ENCODE measurements at regions not wholly inside any gene's neighbourhood (a gene's known extent, or its start where the extent isn't known, plus 50 kb on each side); places are given as distances from the start of the nearest gene placed in this dataset.

- H3K36me3 Mint-ChIP-seq, result peaks cover 13% of the 10 kb centered on the region
- H3K9ac ChIP-seq, result no peak overlapping the region
- H3F3A ChIP-seq (ENCODE audit: low read depth), result no peaks in the 10 kb centered on the region
- no peak overlapping the region for H3K27ac Mint-ChIP-seq
- peaks cover 7% of the 10 kb centered on the region for H3K27me3 Mint-ChIP-seq (ENCODE audit: insufficient read depth, low read depth)
- H3K4me1 ChIP-seq, result peaks cover 7% of the 10 kb centered on the region
- H3K4me3 ChIP-seq, result no peak overlapping the region
- peaks cover 13% of the 10 kb centered on the region for H4K20me1 ChIP-seq (ENCODE audit: low read depth)
- no peak overlapping the region for H3K4me3 Mint-ChIP-seq
- peaks cover 9% of the 10 kb centered on the region for H3K4me1 Mint-ChIP-seq
- no peaks in the 10 kb centered on the region for H3K36me3 ChIP-seq
- no peak overlapping the region for H2AFZ ChIP-seq (replicated peaks)
- no peaks in the 10 kb centered on the region for H3K79me2 ChIP-seq (ENCODE audit: low read depth)
- peak; percentile 11 for DNase-seq (ENCODE audit: low spot score)
- H3K9me3 ChIP-seq (ENCODE audit: low read depth), result no peaks in the 10 kb centered on the region
- H3K9me3 Mint-ChIP-seq, result peaks cover 50% of the 10 kb centered on the region
- no peaks in the 10 kb centered on the region for H3K27me3 ChIP-seq
- H3K27ac ChIP-seq, result no peak overlapping the region
- TF ChIP-seq CTCF (IDR thresholded peaks at IDR 0.05) (no peak), EZH2phosphoT487 (IDR thresholded peaks at IDR 0.05) (no peak), EZH2 (IDR thresholded peaks at IDR 0.05) (no peak)
- peak overlapping the region; percentile 37 for H3K4me2 ChIP-seq
These were observed 72.9 kb downstream of the CLDN34 start for GRCh38 chrX:10039821-10040793.

DNA sequence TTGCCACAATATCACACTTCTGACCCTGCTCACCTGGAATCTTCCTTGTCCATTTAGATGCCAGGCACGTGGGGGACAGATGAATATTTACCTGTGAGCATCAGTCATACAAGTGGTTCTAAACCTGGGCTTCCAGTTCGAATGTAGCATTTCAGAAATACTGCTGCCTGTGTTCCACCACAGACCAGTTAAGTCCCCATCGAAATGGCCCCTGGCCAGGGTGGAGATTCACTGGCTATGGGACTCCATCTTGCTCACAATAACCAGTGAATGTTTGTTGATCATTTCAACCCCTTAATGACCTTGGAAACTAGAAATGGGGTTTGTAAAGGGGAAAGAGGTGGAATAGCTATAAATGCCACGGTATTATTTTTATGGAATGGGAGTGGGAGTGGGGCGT lies 73.8 kb downstream of the CLDN34 start:
- no peaks in the 10 kb centered on the region for H3K27me3 ChIP-seq
- Mint-ChIP-seq H3K36me3 (peaks cover 13% of the 10 kb centered on the region), H3K4me1 (peaks cover 9% of the 10 kb centered on the region), H3K4me3 (no peak overlapping the region), H3K9me3 (peaks cover 49% of the 10 kb centered on the region), H3K27ac (peak overlapping the region; percentile 34), H3K27me3 (ENCODE audit: insufficient read depth, low read depth) (peaks cover 7% of the 10 kb centered on the region)
- no peak overlapping the region for H3K4me2 ChIP-seq
- no peaks in the 10 kb centered on the region for H3K36me3 ChIP-seq
- no peak overlapping the region for H3K9ac ChIP-seq
- no peaks in the 10 kb centered on the region for H3F3A ChIP-seq (ENCODE audit: low read depth)
- peaks cover 13% of the 10 kb centered on the region for H4K20me1 ChIP-seq (ENCODE audit: low read depth)
- no peak for DNase-seq (ENCODE audit: low spot score)
- H3K4me1 ChIP-seq, result peaks cover 7% of the 10 kb centered on the region
- no peak overlapping the region for H3K27ac ChIP-seq
- H2AFZ ChIP-seq (replicated peaks), result no peak overlapping the region
- no peak overlapping the region for H3K4me3 ChIP-seq
- no peaks in the 10 kb centered on the region for H3K79me2 ChIP-seq (ENCODE audit: low read depth)
- H3K9me3 ChIP-seq (ENCODE audit: low read depth), result no peaks in the 10 kb centered on the region
- TF ChIP-seq CTCF (IDR thresholded peaks at IDR 0.05) (no peak), EZH2 (IDR thresholded peaks at IDR 0.05) (no peak), EZH2phosphoT487 (IDR thresholded peaks at IDR 0.05) (no peak)

GRCh38 chrX:10041383-10041782 lies 74.2 kb downstream of the CLDN34 start:
- H3K9me3 ChIP-seq (ENCODE audit: low read depth), result no peaks in the 10 kb centered on the region
- H4K20me1 ChIP-seq (ENCODE audit: low read depth), result peaks cover 13% of the 10 kb centered on the region
- H2AFZ ChIP-seq (replicated peaks), result no peak overlapping the region
- no peaks in the 10 kb centered on the region for H3K79me2 ChIP-seq (ENCODE audit: low read depth)
- Mint-ChIP-seq H3K4me3 (no peak overlapping the region), H3K4me1 (peaks cover 9% of the 10 kb centered on the region), H3K27me3 (ENCODE audit: insufficient read depth, low read depth) (peaks cover 7% of the 10 kb centered on the region), H3K36me3 (peaks cover 11% of the 10 kb centered on the region), H3K27ac (peak overlapping the region; percentile 34), H3K9me3 (peaks cover 49% of the 10 kb centered on the region)
- DNase-seq (ENCODE audit: low spot score), result no peak
- H3F3A ChIP-seq (ENCODE audit: low read depth), result no peaks in the 10 kb centered on the region
- TF ChIP-seq EZH2 (IDR thresholded peaks at IDR 0.05), result no peak
- no peak for TF ChIP-seq EZH2phosphoT487 (IDR thresholded peaks at IDR 0.05)
- TF ChIP-seq CTCF (IDR thresholded peaks at IDR 0.05), result no peak
- H3K4me3 ChIP-seq, result no peak overlapping the region
- H3K4me2 ChIP-seq, result no peak overlapping the region
- H3K4me1 ChIP-seq, result peaks cover 7% of the 10 kb centered on the region
- no peak overlapping the region for H3K27ac ChIP-seq
- H3K36me3 ChIP-seq, result no peaks in the 10 kb centered on the region
- no peak overlapping the region for H3K9ac ChIP-seq
- H3K27me3 ChIP-seq, result no peaks in the 10 kb centered on the region
